HepG2 (cell line): ENCODE measurements at regions not wholly inside any gene's neighbourhood (a gene's known extent, or its start where the extent isn't known, plus 50 kb on each side); places are given as distances from the start of the nearest gene placed in this dataset.

Experiments
- ATAC-seq: fragments of 200-7000 bp; cut with Tn5 transposase; 3 replicates; pipeline ENCODE4 v1.9.1; 2020; ENCODE audit warnings: mild to moderate bottlenecking, moderate library complexity
- BruUV-seq: library from RNA; stranded (reverse); fragments of 400-500 nt; replicated peaks from 2 replicates; lab custom pipeline; 2021; lab: Mats Ljungman, UMichigan
- CTCF ChIA-PET: fragments of 300-600 bp; formaldehyde crosslinking; extraction: SDS; loops from one replicate; lab custom pipeline; 2021; ENCODE audit warnings: low total read pairs, inconsistent platforms, low intra/inter-chr PET ratio; lab: Yijun Ruan, JAX
- POLR2A ChIA-PET: fragments of 350-600 bp; sonication (Branson Sonifier 250); formaldehyde crosslinking; loops from one replicate; lab custom pipeline; 2020; ENCODE audit warnings: antibody characterized with exemption, inconsistent platforms; lab: Yijun Ruan, JAX
- DNase-seq: peaks from one replicate; pipeline ENCODE4 v3.0.0-alpha.2; 2015; ENCODE audit warnings: low spot score
- FAIRE-seq: peaks from 3 replicates; lab custom pipeline; 2011; peaks lifted over from hg19 to GRCh38; lab: Jason Lieb, UNC
- H2AFZ ChIP-seq: one replicate; pipeline ENCODE4 v1.6.1; 2011; ENCODE audit warnings: low read length, inconsistent platforms
- H3K27ac ChIP-seq: fragments of 300-600 bp; 3 replicates; pipeline ENCODE4 v1.8.0; 2011; ENCODE audit warnings: mixed run types, mild to moderate bottlenecking, mixed read lengths, low read length, inconsistent platforms; ENCODE audit not compliant: insufficient read depth; ENCODE audit errors: extremely low read length
- H3K27me3 ChIP-seq, 2 experiments: fragments of 200-600 bp in 1 of 2; 2 replicates in 1 of 2; 3 replicates in 1 of 2; pipeline versions ENCODE4 v1.6.0 to v1.8.0; 2011; ENCODE audit warnings: low read length in 2 of 2, mild to moderate bottlenecking in 2 of 2, moderate library complexity in 2 of 2, inconsistent platforms in 1 of 2; ENCODE audit not compliant: insufficient read depth in 2 of 2, control insufficient read depth in 1 of 2
- H3K36me3 ChIP-seq, 2 experiments: fragments of 200-600 bp in 1 of 2; replicated peaks in 1 of 2; 2 replicates in 1 of 2; 3 replicates in 1 of 2; pipeline versions ENCODE4 v1.5.1 to v1.8.0; 2011; ENCODE audit warnings: low read length in 2 of 2, inconsistent platforms in 1 of 2; ENCODE audit not compliant: insufficient read depth in 2 of 2, control insufficient read depth in 1 of 2
- H3K4me1 ChIP-seq: 2 replicates; pipeline ENCODE4 v1.5.1; 2012; ENCODE audit warnings: low read length, inconsistent platforms; ENCODE audit not compliant: insufficient read depth
- H3K4me2 ChIP-seq: 2 replicates; pipeline ENCODE4 v1.6.0; 2011; ENCODE audit warnings: low read depth, low read length, inconsistent platforms
- H3K4me3 ChIP-seq, 3 experiments: fragments of 200-600 bp in 1 of 3; sonication (generic), shearing (Covaris generic) in 1 of 3; replicated peaks in 1 of 3; 2 replicates each; pipeline ENCODE4 v1.5.1; 2011 to 2016; ENCODE audit warnings: low read length in 3 of 3, inconsistent platforms in 2 of 3, low read depth in 2 of 3, mild to moderate bottlenecking in 2 of 3, control low read depth in 1 of 3, mixed read lengths in 1 of 3; ENCODE audit not compliant: insufficient read depth in 1 of 3
- H3K79me2 ChIP-seq: one replicate; pipeline ENCODE4 v1.6.1; 2011; ENCODE audit warnings: low read length, inconsistent platforms; ENCODE audit not compliant: insufficient read depth
- H3K9ac ChIP-seq: 2 replicates; pipeline ENCODE4 v1.6.0; 2011; ENCODE audit warnings: mild to moderate bottlenecking, low read depth, low read length, inconsistent platforms; ENCODE audit not compliant: insufficient read depth
- H3K9me3 ChIP-seq: 2 replicates; pipeline ENCODE4 v1.5.1; 2012; ENCODE audit warnings: mild to moderate bottlenecking, low read length
- H4K20me1 ChIP-seq: 2 replicates; pipeline ENCODE4 v1.6.0; 2011; ENCODE audit warnings: inconsistent platforms, mild to moderate bottlenecking, low read length, moderate library complexity; ENCODE audit not compliant: insufficient read depth
- BRF2 ChIP-seq: sonication (generic); formaldehyde crosslinking; IDR thresholded peaks from 2 replicates; pipeline ENCODE4 v1.8.1; 2022; ENCODE audit warnings: mild to moderate bottlenecking, missing genetic modification reagents
- GMEB1 ChIP-seq: sonication (generic); formaldehyde crosslinking; IDR thresholded peaks from 2 replicates; pipeline ENCODE4 v1.5.1; 2020; ENCODE audit warnings: missing genetic modification reagents, mild to moderate bottlenecking, borderline replicate concordance
- HDAC1 ChIP-seq: sonication (generic); formaldehyde crosslinking; IDR thresholded peaks from 2 replicates; pipeline ENCODE4 v1.5.1; 2020; ENCODE audit warnings: mild to moderate bottlenecking, missing genetic modification reagents
- MAZ ChIP-seq, 2 experiments: sonication (generic) in 1 of 2; formaldehyde crosslinking in 1 of 2; IDR thresholded peaks; 2 replicates each; pipeline versions ENCODE4 v1.5.0 to v1.6.1; 2012 to 2020; ENCODE audit warnings: low read depth in 2 of 2, mild to moderate bottlenecking in 2 of 2, borderline replicate concordance in 1 of 2, improper control_type of control experiment in 1 of 2, low read length in 1 of 2, missing genetic modification reagents in 1 of 2, moderate library complexity in 1 of 2
- MED13 ChIP-seq: sonication (generic); formaldehyde crosslinking; IDR thresholded peaks from 2 replicates; pipeline ENCODE4 v1.5.0; 2020; ENCODE audit warnings: missing genetic modification reagents
- TBL1XR1 ChIP-seq: fragments of 150-350 bp; IDR thresholded peaks from 2 replicates; pipeline ENCODE4 v1.6.1; 2014; ENCODE audit warnings: borderline replicate concordance, low read length; ENCODE audit not compliant: partially characterized antibody
- ZNF292 ChIP-seq: sonication (generic); formaldehyde crosslinking; IDR thresholded peaks from 2 replicates; pipeline ENCODE4 v1.8.1; 2022; ENCODE audit warnings: mild to moderate bottlenecking, low read depth, missing genetic modification reagents, borderline replicate concordance
- WGBS: methylation state at CpG from one replicate; pipeline ENCODE4 v1.1.6; 2017; ENCODE audit warnings: low lambda C conversion rate; 5-methylcytosine and 5-hydroxymethylcytosine counted together
- in situ Hi-C: cut with HindIII; loops from 2 replicates; pipeline ENCODE4 v1.10.0; 2017; ENCODE audit warnings: low pct_unique_long_range_greater_than_20kb; ENCODE audit not compliant: extremely low pct_ligation_motif_present
- intact Hi-C: fragments of 100-400 bp; cut with micrococcal nuclease; formaldehyde crosslinking; loops from one replicate; pipeline ENCODE4 v1.10.0; 2022; ENCODE audit not compliant: unreplicated experiment
- TF ChIP-seq, protein P1 (sequence below): sonication (generic); formaldehyde crosslinking; IDR thresholded peaks from 2 replicates; pipeline ENCODE4 v1.5.1; 2020; ENCODE audit warnings: missing genetic modification reagents, mild to moderate bottlenecking, borderline replicate concordance

GRCh38 chr6:132907914-132908313 lies 93.5 kb downstream of the RPS12 start:
- no peaks in the 10 kb centered on the region for H3K36me3 ChIP-seq
- CTCF ChIA-PET = no interaction called here
- no peak overlapping the region for H2AFZ ChIP-seq
- H3K4me2 ChIP-seq = no peak overlapping the region
- DNase-seq (no peak), FAIRE-seq (no peak), ATAC-seq (no peak)
- no peaks in the 10 kb centered on the region for H3K9me3 ChIP-seq
- TF ChIP-seq, protein P1, sequence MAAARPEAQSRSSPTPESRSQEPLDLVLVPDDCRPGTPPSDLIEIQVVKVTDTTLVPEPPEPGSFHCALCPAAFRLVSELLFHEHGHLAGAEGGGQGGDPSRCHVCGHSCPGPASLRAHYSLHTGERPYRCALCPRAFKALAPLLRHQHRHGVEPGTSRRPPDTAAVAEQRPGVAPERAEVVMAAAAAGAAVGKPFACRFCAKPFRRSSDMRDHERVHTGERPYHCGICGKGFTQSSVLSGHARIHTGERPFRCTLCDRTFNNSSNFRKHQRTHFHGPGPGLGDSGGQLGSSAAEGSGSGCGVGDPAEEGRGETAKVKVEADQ (CRISPR knock-in tag) = no peak
- TF ChIP-seq TBL1XR1 (no peak), BRF2 (CRISPR knock-in tag) (no peak), MAZ (IDR thresholded peaks at IDR 0.05; ENCODE audit: borderline replicate concordance, low read depth, low read length) (no peak), MAZ (CRISPR knock-in tag; IDR thresholded peaks at IDR 0.05; ENCODE audit: low read depth) (no peak), HDAC1 (CRISPR knock-in tag) (no peak)
- no peak overlapping the region for H3K27ac ChIP-seq
- no peak overlapping the region for H3K9ac ChIP-seq
- POLR2A ChIA-PET = no interaction called here
- H3K79me2 ChIP-seq = no peaks in the 10 kb centered on the region
- peaks cover 0 to 1% of the 10 kb centered on the region in 2 experiments; a peak in 2 of 5 replicates for H3K27me3 ChIP-seq
- intact Hi-C loops (no loop called here), in situ Hi-C loops (no loop called here)
- no peak overlapping the region for H3K4me3 ChIP-seq
- 11% methylated on average over 7 of the region's 7 CpGs for WGBS
- no peaks in the 10 kb centered on the region for H3K4me1 ChIP-seq
- no TSS peak for BruUV-seq
- H4K20me1 ChIP-seq = no peaks in the 10 kb centered on the region

GRCh38 chr6:132909742-132910141 lies 95.4 kb downstream of the RPS12 start:
- no peak overlapping the region for H3K27ac ChIP-seq
- H3K9ac ChIP-seq = no peak overlapping the region
- in situ Hi-C loops (no loop called here), intact Hi-C loops (no loop called here)
- no peak overlapping the region for H2AFZ ChIP-seq
- H3K4me1 ChIP-seq = no peaks in the 10 kb centered on the region
- H4K20me1 ChIP-seq = no peaks in the 10 kb centered on the region
- ChIA-PET POLR2A (no interaction called here), CTCF (no interaction called here)
- ATAC-seq (no peak), DNase-seq (no peak), FAIRE-seq (no peak)
- no TSS peak for BruUV-seq
- no peak overlapping the region for H3K4me2 ChIP-seq
- no peak overlapping the region for H3K4me3 ChIP-seq
- H3K9me3 ChIP-seq = no peaks in the 10 kb centered on the region
- no peaks in the 10 kb centered on the region for H3K79me2 ChIP-seq
- no peaks in the 10 kb centered on the region; a peak in 2 of 5 replicates for H3K27me3 ChIP-seq
- H3K36me3 ChIP-seq = no peaks in the 10 kb centered on the region
- WGBS = 16% methylated on average over 1 of the region's 1 CpG
- TF ChIP-seq MED13 (no peak), GMEB1 (no peak), ZNF292 (CRISPR knock-in tag) (no peak)
